OCI-LY1 (cell line): ENCODE measurements at regions not wholly inside any gene's neighbourhood (a gene's known extent, or its start where the extent isn't known, plus 50 kb on each side); places are given as distances from the start of the nearest gene placed in this dataset.

Source experiments
- H2AFZ ChIP-seq: fragments of 200-600 bp; sonication (generic), shearing (Covaris generic); 2 replicates; pipeline ENCODE4 v1.6.0; 2014; ENCODE audit warnings: antibody characterized with exemption, mild to moderate bottlenecking, low read length
- H3F3A ChIP-seq: fragments of 200-600 bp; sonication (generic), shearing (Covaris generic); 2 replicates; pipeline ENCODE4 v1.6.0; 2014; ENCODE audit warnings: mild to moderate bottlenecking, antibody characterized with exemption, low read length, moderate library complexity; ENCODE audit not compliant: insufficient read depth
- H3K27ac ChIP-seq: fragments of 200-600 bp; sonication (generic); 2 replicates; pipeline ENCODE4 v1.5.1; 2014; ENCODE audit warnings: low read length, mixed run types, mild to moderate bottlenecking, low read depth; ENCODE audit not compliant: poor library complexity, severe bottlenecking
- H3K27me3 ChIP-seq: fragments of 200-600 bp; sonication (generic); 2 replicates; pipeline ENCODE4 v1.6.0; 2014; ENCODE audit warnings: antibody characterized with exemption, mild to moderate bottlenecking, low read length, moderate library complexity; ENCODE audit not compliant: insufficient read depth
- H3K36me3 ChIP-seq: fragments of 200-600 bp; sonication (generic); 2 replicates; pipeline ENCODE4 v1.6.1; 2014; ENCODE audit warnings: mild to moderate bottlenecking, antibody characterized with exemption, low read length, moderate library complexity, mixed read lengths; ENCODE audit not compliant: insufficient read depth
- H3K4me1 ChIP-seq: fragments of 200-600 bp; sonication (generic); 2 replicates; pipeline ENCODE4 v1.5.1; 2014; ENCODE audit warnings: mild to moderate bottlenecking, low read length, moderate library complexity; ENCODE audit not compliant: insufficient read depth, severe bottlenecking
- H3K4me2 ChIP-seq: fragments of 200-600 bp; sonication (generic), shearing (Covaris generic); 2 replicates; pipeline ENCODE4 v1.6.1; 2014; ENCODE audit warnings: low read length
- H3K4me3 ChIP-seq: fragments of 200-600 bp; sonication (generic); 2 replicates; pipeline ENCODE4 v1.5.1; 2014; ENCODE audit warnings: low read length, low read depth, mild to moderate bottlenecking, mixed read lengths; ENCODE audit not compliant: poor library complexity, severe bottlenecking
- H3K79me2 ChIP-seq: fragments of 200-600 bp; shearing (Covaris generic); 2 replicates; pipeline ENCODE4 v1.6.1; 2016; ENCODE audit warnings: mixed run types, low read length, mixed read lengths; ENCODE audit not compliant: insufficient read depth
- H3K9ac ChIP-seq: fragments of 200-600 bp; sonication (generic), shearing (Covaris generic); 2 replicates; pipeline ENCODE4 v1.6.1; 2014; ENCODE audit warnings: mild to moderate bottlenecking, low read length, mixed read lengths
- H3K9me2 ChIP-seq: fragments of 200-600 bp; sonication (generic), shearing (Covaris generic); 2 replicates; pipeline ENCODE4 v1.6.1; 2014; ENCODE audit warnings: low read depth, mild to moderate bottlenecking, low read length, mixed read lengths
- H3K9me3 ChIP-seq: fragments of 200-600 bp; shearing (Covaris generic); 2 replicates; pipeline ENCODE4 v1.6.1; 2014; ENCODE audit warnings: low read length, mixed read lengths
- H4K20me1 ChIP-seq: fragments of 200-600 bp; sonication (generic), shearing (Covaris generic); 2 replicates; pipeline ENCODE4 v1.6.0; 2016; ENCODE audit warnings: mild to moderate bottlenecking, low read length; ENCODE audit not compliant: insufficient read depth
- CTCF ChIP-seq: fragments of 200-600 bp; sonication (generic), shearing (Covaris generic); IDR thresholded peaks from 2 replicates; pipeline ENCODE4 v1.5.1; 2017; ENCODE audit warnings: mild to moderate bottlenecking, antibody characterized with exemption, low read length, moderate library complexity, mixed read lengths
- EZH2 ChIP-seq: fragments of 200-600 bp; sonication (generic), shearing (Covaris generic); IDR thresholded peaks from 2 replicates; pipeline ENCODE4 v1.8.0; 2017; ENCODE audit warnings: borderline replicate concordance, mixed run types, mild to moderate bottlenecking, antibody characterized with exemption, low read length, moderate library complexity, mixed read lengths

DNA sequence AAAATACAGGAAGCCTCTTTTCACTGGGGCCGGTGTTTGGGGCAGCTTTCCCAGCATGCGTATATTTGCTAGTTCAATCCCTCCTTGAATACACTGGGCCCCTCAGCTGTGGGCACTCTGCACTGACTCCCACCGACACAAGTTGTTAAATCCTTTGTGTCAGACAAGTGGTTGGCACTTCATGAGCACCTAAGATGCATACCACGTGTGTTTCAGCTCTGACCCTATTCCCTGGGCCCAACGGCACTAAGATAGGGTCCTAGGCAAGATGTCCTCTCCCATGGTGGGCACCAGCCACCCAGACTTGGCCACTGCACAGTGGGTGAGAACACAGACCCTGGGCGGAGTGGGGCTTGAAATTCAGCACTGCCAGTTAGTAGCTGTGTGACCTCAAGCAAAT is 173.8 kb downstream of the BCL11B start:
- Histone ChIP-seq H3K9ac (no peak overlapping the region), H3K27me3 (no peaks in the 10 kb centered on the region), H3F3A (no peaks in the 10 kb centered on the region), H4K20me1 (no peaks in the 10 kb centered on the region), H3K9me2 (no peaks in the 10 kb centered on the region), H3K4me3 (no peak overlapping the region), H3K79me2 (no peaks in the 10 kb centered on the region), H3K4me2 (no peak overlapping the region), H3K9me3 (no peaks in the 10 kb centered on the region), H3K27ac (no peak overlapping the region), H3K4me1 (no peaks in the 10 kb centered on the region), H2AFZ (no peak overlapping the region), H3K36me3 (no peaks in the 10 kb centered on the region)
- TF ChIP-seq EZH2 (no peak), CTCF (no peak)

DNA sequence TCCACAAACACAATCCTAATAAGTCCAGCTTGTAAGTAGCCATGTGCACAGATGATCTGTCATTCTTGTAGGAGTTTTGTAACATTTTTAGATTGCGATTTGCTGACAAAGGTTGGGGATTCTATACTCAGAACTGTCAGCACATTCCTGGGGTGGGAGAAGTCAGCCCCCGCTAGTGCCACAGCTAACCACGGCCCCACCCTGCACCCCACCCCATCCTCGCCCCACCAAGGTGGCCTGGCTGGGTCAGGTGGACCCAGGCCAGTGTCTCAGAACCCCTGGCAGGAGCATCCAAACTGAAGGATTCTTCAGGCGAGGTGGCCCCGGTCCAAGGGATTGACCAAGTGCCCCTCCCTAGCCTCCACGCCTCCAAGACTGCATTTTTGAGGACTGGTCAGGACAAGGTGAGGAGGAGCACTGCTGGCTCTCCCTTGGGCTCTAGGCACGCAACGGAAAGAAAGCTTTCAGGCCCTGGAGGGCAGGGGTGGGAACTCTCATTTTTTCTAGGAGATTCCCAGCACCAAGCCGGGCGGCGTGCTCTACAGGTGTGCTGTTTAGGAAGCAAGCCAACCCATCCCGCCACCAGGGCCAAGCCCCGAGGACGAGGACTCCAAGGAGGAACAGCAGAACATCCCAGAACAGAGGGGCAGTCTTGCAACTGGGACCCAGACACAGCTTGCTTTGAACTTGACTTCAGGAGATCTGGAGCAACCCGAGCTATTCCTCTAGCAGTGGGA is 172.8 kb downstream of the BCL11B start:
- no peaks in the 10 kb centered on the region for H3K9me2 ChIP-seq
- no peaks in the 10 kb centered on the region for H4K20me1 ChIP-seq
- H3K27ac ChIP-seq = no peak overlapping the region
- H3K36me3 ChIP-seq = no peaks in the 10 kb centered on the region
- H3K4me3 ChIP-seq = no peak overlapping the region
- H3K4me2 ChIP-seq = no peak overlapping the region
- no peaks in the 10 kb centered on the region for H3K9me3 ChIP-seq
- TF ChIP-seq CTCF = no peak
- TF ChIP-seq EZH2 = no peak
- no peaks in the 10 kb centered on the region for H3F3A ChIP-seq
- H3K9ac ChIP-seq = no peak overlapping the region
- H2AFZ ChIP-seq = no peak overlapping the region
- H3K27me3 ChIP-seq = no peaks in the 10 kb centered on the region
- H3K4me1 ChIP-seq = no peaks in the 10 kb centered on the region
- no peaks in the 10 kb centered on the region for H3K79me2 ChIP-seq

DNA sequence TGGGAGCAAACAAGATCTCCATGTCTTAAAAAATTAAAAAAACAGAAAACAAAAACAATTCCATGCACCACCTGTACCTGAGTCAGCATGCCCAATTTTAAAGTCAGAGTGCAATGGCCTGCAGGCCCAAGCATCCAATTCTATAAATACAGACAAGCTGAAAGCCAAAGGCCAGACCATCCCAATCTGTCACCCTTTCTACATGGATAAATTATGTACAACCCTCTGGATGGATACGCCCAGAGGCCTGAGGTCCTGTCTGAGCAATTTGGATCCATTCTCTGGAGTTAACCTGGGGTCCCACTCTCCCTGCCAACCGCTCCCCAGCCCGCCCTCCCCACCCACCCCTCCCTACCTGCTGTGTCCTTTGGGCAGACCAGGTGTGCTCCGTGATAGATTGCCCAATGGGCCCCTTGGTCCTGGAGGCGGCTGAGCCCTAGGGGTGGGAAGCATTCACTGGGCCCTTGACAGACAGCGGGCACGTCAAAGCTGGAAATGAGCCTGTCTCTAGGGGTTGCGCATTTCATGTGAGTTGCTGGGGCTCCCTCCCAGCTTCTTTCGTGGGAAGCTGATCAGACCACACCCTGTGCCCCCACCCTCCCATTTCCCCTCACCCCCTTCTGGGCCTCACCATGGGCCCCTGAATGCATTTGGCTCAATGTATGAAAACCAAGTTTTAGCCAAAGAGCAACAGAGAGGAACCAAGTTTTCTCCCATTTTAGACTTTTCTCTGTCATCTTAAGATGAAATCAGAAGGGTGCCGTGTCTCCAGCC is 171.3 kb downstream of the BCL11B start:
- Histone ChIP-seq H3K9me2 (no peaks in the 10 kb centered on the region), H3K79me2 (no peaks in the 10 kb centered on the region), H3K36me3 (no peaks in the 10 kb centered on the region), H3K27me3 (no peaks in the 10 kb centered on the region), H3F3A (no peaks in the 10 kb centered on the region), H3K4me3 (no peak overlapping the region), H4K20me1 (no peaks in the 10 kb centered on the region), H3K27ac (no peak overlapping the region), H3K4me2 (no peak overlapping the region), H3K9ac (no peak overlapping the region), H3K9me3 (no peaks in the 10 kb centered on the region), H3K4me1 (no peaks in the 10 kb centered on the region), H2AFZ (no peak overlapping the region)
- TF ChIP-seq CTCF = no peak
- no peak for TF ChIP-seq EZH2
